Hepatocyte (in vitro differentiated cells): ENCODE measurements at regions not wholly inside any gene's neighbourhood (a gene's known extent, or its start where the extent isn't known, plus 50 kb on each side); places are given as distances from the start of the nearest gene placed in this dataset.

ENCODE experiments used
- DNase-seq: peaks from one replicate; pipeline ENCODE4 v3.0.0-alpha.2; 2016; ENCODE audit warnings: low spot score
- H2AFZ ChIP-seq: fragments of 200-600 bp; sonication (generic); 2 replicates; pipeline ENCODE4 v1.6.0; 2016; ENCODE audit warnings: antibody characterized with exemption, mild to moderate bottlenecking
- H3K27ac ChIP-seq: fragments of 200-600 bp; sonication (generic); 2 replicates; pipeline ENCODE4 v1.5.1; 2016; ENCODE audit warnings: mild to moderate bottlenecking
- H3K27me3 ChIP-seq: fragments of 200-600 bp; sonication (generic); 2 replicates; pipeline ENCODE4 v1.6.1; 2016
- H3K36me3 ChIP-seq: fragments of 200-600 bp; sonication (generic); replicated peaks from 2 replicates; pipeline ENCODE4 v1.5.1; 2016; ENCODE audit warnings: low read depth; ENCODE audit not compliant: insufficient read depth
- H3K4me1 ChIP-seq: fragments of 200-600 bp; sonication (generic); 2 replicates; pipeline ENCODE4 v1.5.1; 2016; ENCODE audit warnings: mild to moderate bottlenecking, moderate library complexity; ENCODE audit not compliant: insufficient read depth
- H3K4me2 ChIP-seq: fragments of 200-600 bp; sonication (generic); 2 replicates; pipeline ENCODE4 v1.6.0; 2016
- H3K4me3 ChIP-seq: fragments of 200-600 bp; sonication (generic); 2 replicates; pipeline ENCODE4 v1.5.1; 2016; ENCODE audit warnings: mild to moderate bottlenecking
- H3K79me2 ChIP-seq: fragments of 200-600 bp; sonication (generic); 2 replicates; pipeline ENCODE4 v1.6.0; 2017; ENCODE audit warnings: mild to moderate bottlenecking
- H3K9me2 ChIP-seq: fragments of 200-600 bp; sonication (generic); replicated peaks from 2 replicates; pipeline ENCODE4 v1.6.0; 2017; ENCODE audit warnings: mild to moderate bottlenecking; ENCODE audit not compliant: insufficient read depth
- H3K9me3 ChIP-seq: fragments of 200-600 bp; sonication (generic); 2 replicates; pipeline ENCODE4 v1.5.1; 2016; ENCODE audit warnings: low read depth, mild to moderate bottlenecking
- H4K20me1 ChIP-seq: fragments of 200-600 bp; sonication (generic); 2 replicates; pipeline ENCODE4 v1.6.0; 2016; ENCODE audit warnings: mild to moderate bottlenecking; ENCODE audit not compliant: insufficient read depth, poor library complexity, severe bottlenecking
- EZH2 ChIP-seq: fragments of 200-600 bp; sonication (generic); IDR thresholded peaks from 2 replicates; pipeline ENCODE4 v1.6.1; 2016; ENCODE audit warnings: antibody characterized with exemption, mild to moderate bottlenecking, borderline replicate concordance
- EZH2phosphoT487 ChIP-seq: fragments of 200-600 bp; sonication (generic); IDR thresholded peaks from one replicate; pipeline ENCODE4 v1.6.1; 2018; ENCODE audit warnings: antibody characterized with exemption, mild to moderate bottlenecking, low read depth, moderate library complexity; ENCODE audit not compliant: unreplicated experiment, severe bottlenecking
- WGBS: methylation state at CpG from one replicate; pipeline ENCODE4 v1.1.6; 2016; ENCODE audit warnings: low lambda C conversion rate; ENCODE audit errors: missing lambda C conversion rate; 5-methylcytosine and 5-hydroxymethylcytosine counted together
- TF ChIP-seq, protein P1 (sequence below): fragments of 200-600 bp; sonication (generic); IDR thresholded peaks from 2 replicates; pipeline ENCODE4 v1.5.1; 2016; ENCODE audit warnings: antibody characterized with exemption, mild to moderate bottlenecking; ENCODE audit not compliant: poor library complexity

DNA sequence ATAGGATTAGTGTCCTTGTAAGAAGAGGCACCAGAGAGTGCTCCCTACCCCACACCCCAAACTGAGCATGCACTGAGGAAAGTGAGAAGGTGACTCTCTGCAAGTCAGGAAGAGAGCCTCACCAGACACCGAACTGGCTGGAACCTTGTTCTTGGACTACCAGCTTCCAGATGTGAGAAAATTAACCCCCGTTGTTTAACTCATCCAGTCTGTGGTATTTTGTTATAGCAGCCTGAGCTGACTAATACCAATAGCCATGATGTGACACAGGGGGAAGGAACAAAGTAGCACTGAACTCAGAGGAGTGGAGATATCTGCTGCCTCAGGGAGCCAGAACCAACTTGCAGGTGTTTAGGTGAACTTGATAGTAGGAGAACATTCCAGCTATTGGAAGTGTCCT lies 415.2 kb upstream of the ZMIZ1 start:
- peaks cover 13% of the 10 kb centered on the region for H3K4me1 ChIP-seq
- H3K4me2 ChIP-seq: no peak overlapping the region
- H3K9me3 ChIP-seq: no peaks in the 10 kb centered on the region
- H3K9me2 ChIP-seq: no peaks in the 10 kb centered on the region
- WGBS: 90% methylated on average over 2 of the region's 2 CpGs
- H2AFZ ChIP-seq: no peak overlapping the region
- no peak overlapping the region for H3K4me3 ChIP-seq
- H3K27ac ChIP-seq: no peak overlapping the region
- no peaks in the 10 kb centered on the region for H4K20me1 ChIP-seq
- no peak for DNase-seq
- no peaks in the 10 kb centered on the region for H3K79me2 ChIP-seq
- no peaks in the 10 kb centered on the region for H3K27me3 ChIP-seq
- no peaks in the 10 kb centered on the region for H3K36me3 ChIP-seq
- TF ChIP-seq EZH2: no peak

DNA sequence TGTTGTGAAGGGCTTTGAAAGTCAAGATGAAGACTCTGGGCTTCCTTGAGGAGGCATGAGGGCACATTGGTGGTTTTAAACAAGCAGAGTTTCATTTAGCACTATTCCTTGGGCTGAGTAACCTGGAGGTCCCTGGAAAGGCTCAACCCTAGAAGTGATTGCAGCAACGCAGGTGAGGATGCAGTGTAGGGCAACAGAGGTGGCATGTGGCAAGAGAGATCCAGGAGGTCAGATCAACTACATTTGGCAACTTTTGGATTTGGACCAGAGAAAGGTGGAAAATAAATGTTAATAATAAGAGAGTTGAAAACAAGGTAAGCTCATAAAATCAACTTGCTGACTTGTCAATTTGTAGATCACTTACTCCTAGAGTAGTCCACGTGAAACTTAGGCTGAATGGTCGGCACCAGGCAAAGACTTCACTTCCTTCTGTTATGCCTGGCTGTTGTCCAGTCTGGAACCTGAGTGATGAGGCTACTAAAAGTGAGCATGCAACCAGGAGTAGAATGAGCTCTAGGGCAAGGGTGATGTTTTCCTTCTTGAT lies 414.6 kb upstream of the ZMIZ1 start:
- peaks cover 13% of the 10 kb centered on the region for H3K4me1 ChIP-seq
- H4K20me1 ChIP-seq: no peaks in the 10 kb centered on the region
- H3K79me2 ChIP-seq: no peaks in the 10 kb centered on the region
- no peak for TF ChIP-seq EZH2phosphoT487
- TF ChIP-seq EZH2: no peak
- TF ChIP-seq, protein P1, sequence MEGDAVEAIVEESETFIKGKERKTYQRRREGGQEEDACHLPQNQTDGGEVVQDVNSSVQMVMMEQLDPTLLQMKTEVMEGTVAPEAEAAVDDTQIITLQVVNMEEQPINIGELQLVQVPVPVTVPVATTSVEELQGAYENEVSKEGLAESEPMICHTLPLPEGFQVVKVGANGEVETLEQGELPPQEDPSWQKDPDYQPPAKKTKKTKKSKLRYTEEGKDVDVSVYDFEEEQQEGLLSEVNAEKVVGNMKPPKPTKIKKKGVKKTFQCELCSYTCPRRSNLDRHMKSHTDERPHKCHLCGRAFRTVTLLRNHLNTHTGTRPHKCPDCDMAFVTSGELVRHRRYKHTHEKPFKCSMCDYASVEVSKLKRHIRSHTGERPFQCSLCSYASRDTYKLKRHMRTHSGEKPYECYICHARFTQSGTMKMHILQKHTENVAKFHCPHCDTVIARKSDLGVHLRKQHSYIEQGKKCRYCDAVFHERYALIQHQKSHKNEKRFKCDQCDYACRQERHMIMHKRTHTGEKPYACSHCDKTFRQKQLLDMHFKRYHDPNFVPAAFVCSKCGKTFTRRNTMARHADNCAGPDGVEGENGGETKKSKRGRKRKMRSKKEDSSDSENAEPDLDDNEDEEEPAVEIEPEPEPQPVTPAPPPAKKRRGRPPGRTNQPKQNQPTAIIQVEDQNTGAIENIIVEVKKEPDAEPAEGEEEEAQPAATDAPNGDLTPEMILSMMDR: no peak
- H3K27me3 ChIP-seq: no peaks in the 10 kb centered on the region
- H3K4me3 ChIP-seq: no peak overlapping the region
- no peak overlapping the region for H3K27ac ChIP-seq
- 81% methylated on average over 3 of the region's 3 CpGs for WGBS
- no peaks in the 10 kb centered on the region for H3K9me2 ChIP-seq
- H3K36me3 ChIP-seq: no peaks in the 10 kb centered on the region
- H2AFZ ChIP-seq: no peak overlapping the region
- H3K9me3 ChIP-seq: no peaks in the 10 kb centered on the region
- no peak for DNase-seq
- no peak overlapping the region for H3K4me2 ChIP-seq

DNA sequence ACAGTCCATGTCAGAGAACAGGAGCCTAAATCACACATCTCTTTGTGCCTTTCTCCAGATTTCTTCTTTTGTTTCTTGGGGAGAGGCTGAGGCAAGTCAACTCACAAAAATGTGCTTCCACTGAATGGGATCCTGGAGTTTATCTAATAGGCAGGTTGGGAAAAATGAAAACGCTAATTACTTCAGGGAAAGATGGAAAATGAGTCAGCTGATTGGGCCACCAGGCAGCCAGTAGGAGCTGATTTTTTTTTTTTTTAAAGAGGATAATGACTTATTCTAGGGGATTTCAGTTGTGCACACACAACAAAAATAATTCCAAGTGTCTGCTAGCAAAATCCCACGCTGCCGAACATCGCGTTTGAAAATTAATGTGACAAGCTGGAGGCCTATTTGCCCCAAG lies 412.8 kb upstream of the ZMIZ1 start:
- TF ChIP-seq, protein P1: no peak
- peaks cover 13% of the 10 kb centered on the region for H3K4me1 ChIP-seq
- no peaks in the 10 kb centered on the region for H3K36me3 ChIP-seq
- H3K79me2 ChIP-seq: no peaks in the 10 kb centered on the region
- DNase-seq: no peak
- H3K9me3 ChIP-seq: no peaks in the 10 kb centered on the region
- peak overlapping the region; percentile 78 for H3K27ac ChIP-seq
- H4K20me1 ChIP-seq: no peaks in the 10 kb centered on the region
- H3K4me3 ChIP-seq: no peak overlapping the region
- no peaks in the 10 kb centered on the region for H3K9me2 ChIP-seq
- H3K27me3 ChIP-seq: no peaks in the 10 kb centered on the region
- H3K4me2 ChIP-seq: no peak overlapping the region
- H2AFZ ChIP-seq: no peak overlapping the region
- WGBS: 80% methylated on average over 5 of the region's 5 CpGs

DNA sequence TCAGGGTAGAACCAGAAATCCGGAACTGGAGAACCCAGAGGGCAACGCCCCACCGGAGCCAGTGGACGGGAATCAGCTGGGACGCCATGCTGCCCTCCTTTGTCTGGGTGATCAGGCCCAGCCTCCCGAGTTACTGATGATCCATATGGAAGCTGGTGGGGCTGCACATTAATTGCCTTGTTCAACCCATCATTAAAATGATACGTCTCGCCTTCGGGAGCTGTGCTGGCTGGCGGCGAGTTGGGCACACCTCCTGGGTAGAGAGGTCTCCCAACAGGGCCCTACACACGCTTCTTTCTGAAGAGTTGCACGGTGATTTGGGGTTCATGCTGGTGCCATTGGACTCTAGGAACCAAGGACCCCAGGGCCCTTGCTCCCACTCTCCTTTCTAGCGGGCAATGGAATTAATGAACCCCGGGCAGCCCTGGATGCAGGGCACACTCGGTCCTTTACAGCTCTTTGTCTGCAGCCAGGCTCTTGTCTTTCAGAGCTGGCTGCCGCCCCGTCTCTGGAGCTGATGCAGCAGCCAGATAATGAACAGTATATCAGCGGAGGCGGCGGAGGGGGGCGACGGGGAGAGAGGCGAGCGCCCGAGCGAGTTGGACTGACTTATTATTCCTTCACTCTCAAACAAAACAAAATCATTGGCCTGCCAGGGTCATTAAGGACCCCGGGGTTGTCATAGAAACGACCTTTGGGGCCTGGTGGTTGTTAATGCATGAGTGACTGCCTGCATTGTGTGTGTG lies 412.2 kb upstream of the ZMIZ1 start:
- no peak overlapping the region for H3K4me3 ChIP-seq
- peak overlapping the region; percentile 78 for H3K27ac ChIP-seq
- H3K9me3 ChIP-seq: no peaks in the 10 kb centered on the region
- DNase-seq: peak; percentile 76
- peaks cover 13% of the 10 kb centered on the region for H3K4me1 ChIP-seq
- no peaks in the 10 kb centered on the region for H3K79me2 ChIP-seq
- no peaks in the 10 kb centered on the region for H3K36me3 ChIP-seq
- no peaks in the 10 kb centered on the region for H3K27me3 ChIP-seq
- peak overlapping the region; percentile 9 for H2AFZ ChIP-seq
- H3K4me2 ChIP-seq: peak overlapping the region; percentile 58
- no peaks in the 10 kb centered on the region for H3K9me2 ChIP-seq
- WGBS: 50% methylated on average over 29 of the region's 29 CpGs
- TF ChIP-seq EZH2: no peak
- TF ChIP-seq, protein P1: no peak
- no peak for TF ChIP-seq EZH2phosphoT487
- H4K20me1 ChIP-seq: no peaks in the 10 kb centered on the region
